ENCODE measurements at regions not wholly inside any gene's neighbourhood (a gene's known extent, or its start where the extent isn't known, plus 50 kb on each side); places are given as distances from the start of the nearest gene placed in this dataset.

GRCh38 chr7:145050415-145050814, 214.6 kb upstream of the TPK1 start:
- FAIRE-seq (no peak), DNase-seq (ENCODE audit: low read depth in 1 of 2, low spot score in 1 of 2) (no peak), ATAC-seq (no peak)
- Histone ChIP-seq H3K4me3 (no peak overlapping the region), H3K9me3 (no peaks in the 10 kb centered on the region; the same call in 2 of the 3 replicates), H3K4me2 (no peak overlapping the region), H3K27ac (no peak overlapping the region), H3K4me1 (no peaks in the 10 kb centered on the region)
- ChIA-PET CTCF (no interaction called here), POLR2A (no interaction called here)
- TF ChIP-seq EHMT2 (IDR thresholded peaks at IDR 0.05; ENCODE audit: low read depth): no peak
- no peak for TF ChIP-seq PBX3 (IDR thresholded peaks at IDR 0.05)
- no peak for TF ChIP-seq SMC3 (IDR thresholded peaks at IDR 0.05)
- no peak for TF ChIP-seq REST (IDR thresholded peaks at IDR 0.05)
- WGBS (ENCODE audit: missing lambda C conversion rate): 0% methylated on average over 1 of the region's 1 CpG

- peak in 1 of 2 experiments; percentile 63; a peak in 2 of 6 replicates for ATAC-seq
- Histone ChIP-seq H3K4me2 (no peak overlapping the region), H3K4me3 (no peak overlapping the region), H3K4me1 (no peaks in the 10 kb centered on the region), H3K9me3 (no peaks in the 10 kb centered on the region), H3K27ac (no peak overlapping the region)
- no peak for FAIRE-seq
- peak; percentile 9 to 56 for DNase-seq (ENCODE audit: low read depth in 1 of 2, low spot score in 1 of 2)
- ChIA-PET CTCF (interaction anchor here (0.7 to 1.4 kb wide), 5 partner anchors 16 to 1053 kb away, joined by 3 to 7 read pairs (median 3); no protein-coding TSS in a partner anchor), POLR2A (no interaction called here)
- WGBS (ENCODE audit: missing lambda C conversion rate): 3% methylated on average over 5 of the region's 5 CpGs
- TF ChIP-seq RAD21 (conservative IDR thresholded peaks at IDR 0.05 in 1 of 2, IDR thresholded peaks at IDR 0.05 in 1 of 2) (peak; percentile 58 to 71), SMC3 (IDR thresholded peaks at IDR 0.05) (peak; percentile 51; the same call in 1 of the 3 replicates), POLR2AphosphoS2 (conservative IDR thresholded peaks at IDR 0.05; ENCODE audit: low read length) (no peak), CTCF (IDR thresholded peaks at IDR 0.05) (peak; percentile 56)
These were observed 201.0 kb upstream of the TPK1 start for GRCh38 chr7:145036604-145037405.

- Histone ChIP-seq H3K9me3 (no peaks in the 10 kb centered on the region), H3K4me2 (no peak overlapping the region), H3K4me3 (no peak overlapping the region), H3K4me1 (no peaks in the 10 kb centered on the region), H3K27ac (no peak overlapping the region)
- FAIRE-seq (no peak), DNase-seq (ENCODE audit: low read depth in 1 of 2, low spot score in 1 of 2) (no peak), ATAC-seq (no peak)
- TF ChIP-seq RNF2 (IDR thresholded peaks at IDR 0.05; ENCODE audit: borderline replicate concordance, low read depth) (no peak), EHF (CRISPR knock-in tag; IDR thresholded peaks at IDR 0.05) (no peak)
- WGBS (ENCODE audit: missing lambda C conversion rate): 2% methylated on average over 5 of the region's 5 CpGs
- POLR2A ChIA-PET: no interaction called here
- CTCF ChIA-PET: no interaction called here
These were observed 195.3 kb upstream of the TPK1 start for GRCh38 chr7:145031162-145031561.

- CTCF ChIA-PET: no interaction called here
- DNase-seq (ENCODE audit: low read depth in 1 of 2, low spot score in 1 of 2): no peak
- no peak overlapping the region for H3K4me3 ChIP-seq
- ATAC-seq: no peak
- POLR2A ChIA-PET: no interaction called here
- H3K4me2 ChIP-seq: no peak overlapping the region
- no peaks in the 10 kb centered on the region for H3K4me1 ChIP-seq
- TF ChIP-seq CBX2 (IDR thresholded peaks at IDR 0.05; ENCODE audit: borderline replicate concordance, low read depth): no peak
- TF ChIP-seq NR3C1 (IDR thresholded peaks at IDR 0.05): no peak
- TF ChIP-seq FOSB (CRISPR knock-in tag; IDR thresholded peaks at IDR 0.05): no peak
- TF ChIP-seq HES2 (IDR thresholded peaks at IDR 0.05): no peak
- no peak for TF ChIP-seq TFCP2L1 (CRISPR knock-in tag; IDR thresholded peaks at IDR 0.05)
- FAIRE-seq: no peak
- H3K27ac ChIP-seq: no peak overlapping the region
- H3K9me3 ChIP-seq: no peaks in the 10 kb centered on the region
- WGBS (ENCODE audit: missing lambda C conversion rate): 22% methylated on average over 5 of the region's 5 CpGs
These were observed 194.9 kb upstream of the TPK1 start for GRCh38 chr7:145030754-145031153.

Measured in A549 (cell line).